ENCODE measurements at regions not wholly inside any gene's neighbourhood (a gene's known extent, or its start where the extent isn't known, plus 50 kb on each side); places are given as distances from the start of the nearest gene placed in this dataset.

- no peak overlapping the region for H3K27ac ChIP-seq
- in situ Hi-C loops (cut with HindIII; ENCODE audit: low pct_ligation_motif_present, low sequenced_read_pairs): no loop called here
- TF ChIP-seq CTCF (IDR thresholded peaks at IDR 0.05; ENCODE audit: low read depth, low read length, missing control alignments): no peak
- H3K4me3 ChIP-seq (ENCODE audit: low read depth, low read length): no peak overlapping the region
- no peaks in the 10 kb centered on the region for H3K27me3 ChIP-seq (replicated peaks)
- H3K36me3 ChIP-seq (replicated peaks): no peaks in the 10 kb centered on the region
- no peak for DNase-seq
These were observed 137.0 kb downstream of the CEBPB start for GRCh38 chr20:50327666-50328065.

- H3K36me3 ChIP-seq (replicated peaks): no peaks in the 10 kb centered on the region
- TF ChIP-seq CTCF (IDR thresholded peaks at IDR 0.05; ENCODE audit: low read depth, low read length, missing control alignments): no peak
- DNase-seq: no peak
- in situ Hi-C loops (cut with HindIII; ENCODE audit: low pct_ligation_motif_present, low sequenced_read_pairs): no loop called here
- H3K27me3 ChIP-seq (replicated peaks): no peaks in the 10 kb centered on the region
- H3K4me3 ChIP-seq (ENCODE audit: low read depth, low read length): no peak overlapping the region
- H3K27ac ChIP-seq: no peak overlapping the region
These were observed 137.8 kb downstream of the CEBPB start for GRCh38 chr20:50328222-50328979.

- Histone ChIP-seq H3K27me3 (replicated peaks) (no peaks in the 10 kb centered on the region), H3K27ac (no peak overlapping the region)
- in situ Hi-C loops (cut with HindIII; ENCODE audit: low pct_ligation_motif_present, low sequenced_read_pairs): no loop called here
These were observed 138.6 kb downstream of the CEBPB start for GRCh38 chr20:50328996-50329898.

GRCh38 chr20:50329981-50330503, 139.4 kb downstream of the CEBPB start:
- H3K4me3 ChIP-seq (ENCODE audit: low read depth, low read length): no peak overlapping the region
- H3K36me3 ChIP-seq (replicated peaks): no peaks in the 10 kb centered on the region

More at GRCh38 chr20:50328996-50329898, 138.6 kb downstream of the CEBPB start:
- H3K4me3 ChIP-seq (ENCODE audit: low read depth, low read length): no peak overlapping the region
- DNase-seq: no peak
- no peak for TF ChIP-seq CTCF (IDR thresholded peaks at IDR 0.05; ENCODE audit: low read depth, low read length, missing control alignments)
- no peaks in the 10 kb centered on the region for H3K36me3 ChIP-seq (replicated peaks)

More at GRCh38 chr20:50329981-50330503, 139.4 kb downstream of the CEBPB start:
- no peak for DNase-seq
- Histone ChIP-seq H3K27ac (no peak overlapping the region), H3K27me3 (replicated peaks) (no peaks in the 10 kb centered on the region)
- in situ Hi-C loops (cut with HindIII; ENCODE audit: low pct_ligation_motif_present, low sequenced_read_pairs): no loop called here
- TF ChIP-seq CTCF (IDR thresholded peaks at IDR 0.05; ENCODE audit: low read depth, low read length, missing control alignments): no peak
